Duodenal mucosa (tissue), 2 donors: ENCODE measurements at regions not wholly inside any gene's neighbourhood (a gene's known extent, or its start where the extent isn't known, plus 50 kb on each side); places are given as distances from the start of the nearest gene placed in this dataset.

Experiments
- H3K27ac ChIP-seq: one replicate; pipeline ENCODE4 v1.7.0; 2013; ENCODE audit warnings: low read depth, low read length
- H3K27me3 ChIP-seq, 2 donors: one replicate each; pipeline ENCODE4 v1.7.0; 2013; ENCODE audit warnings: low read length in 2 of 2, control low read depth in 1 of 2; ENCODE audit not compliant: insufficient read depth in 2 of 2, control insufficient read depth in 1 of 2
- H3K36me3 ChIP-seq, 2 donors: one replicate each; pipeline ENCODE4 v1.7.0; 2013; ENCODE audit warnings: low read length in 2 of 2, control low read depth in 1 of 2; ENCODE audit not compliant: insufficient read depth in 2 of 2, control insufficient read depth in 1 of 2
- H3K4me1 ChIP-seq, 2 donors: one replicate each; pipeline ENCODE4 v1.7.0; 2013; ENCODE audit warnings: low read length in 2 of 2, control low read depth in 1 of 2; ENCODE audit not compliant: insufficient read depth in 2 of 2, control insufficient read depth in 1 of 2
- H3K4me3 ChIP-seq, 2 donors: one replicate each; pipeline ENCODE4 v1.7.0; 2013; ENCODE audit warnings: low read length in 2 of 2, low read depth in 1 of 2
- H3K9ac ChIP-seq, 2 donors: one replicate each; pipeline ENCODE4 v1.7.0; 2013; ENCODE audit warnings: low read length in 2 of 2, low read depth in 1 of 2
- H3K9me3 ChIP-seq, 2 donors: one replicate each; pipeline ENCODE4 v1.7.0; 2013; ENCODE audit warnings: low read length in 2 of 2, control low read depth in 1 of 2; ENCODE audit not compliant: control insufficient read depth in 1 of 2

DNA sequence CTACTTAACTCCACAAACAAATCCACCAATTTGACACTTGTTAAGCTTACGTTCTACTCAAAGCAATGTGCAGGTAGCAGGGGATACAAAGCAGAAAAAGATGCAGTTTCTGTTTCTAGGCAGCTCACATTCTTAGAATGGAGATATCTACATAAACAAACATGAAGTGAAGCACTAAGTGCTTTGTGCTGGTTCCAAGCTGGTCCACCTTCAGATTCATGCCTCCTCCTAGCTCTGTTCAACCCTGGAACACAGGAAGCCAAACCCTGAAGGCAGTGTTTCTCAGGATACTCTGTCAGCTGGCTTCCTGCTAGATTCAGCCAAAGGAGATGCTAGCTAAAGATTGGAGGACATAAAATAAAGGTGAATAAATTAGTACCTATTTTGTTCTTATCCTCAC is 55.3 kb upstream of the NOL4 start:
- no peak overlapping the region for H3K27ac ChIP-seq
- no peaks in the 10 kb centered on the region for H3K4me1 ChIP-seq
- H3K9ac ChIP-seq: no peak overlapping the region
- H3K27me3 ChIP-seq: no peaks in the 10 kb centered on the region
- no peaks in the 10 kb centered on the region for H3K9me3 ChIP-seq
- H3K36me3 ChIP-seq: no peaks in the 10 kb centered on the region
- no peak overlapping the region for H3K4me3 ChIP-seq

DNA sequence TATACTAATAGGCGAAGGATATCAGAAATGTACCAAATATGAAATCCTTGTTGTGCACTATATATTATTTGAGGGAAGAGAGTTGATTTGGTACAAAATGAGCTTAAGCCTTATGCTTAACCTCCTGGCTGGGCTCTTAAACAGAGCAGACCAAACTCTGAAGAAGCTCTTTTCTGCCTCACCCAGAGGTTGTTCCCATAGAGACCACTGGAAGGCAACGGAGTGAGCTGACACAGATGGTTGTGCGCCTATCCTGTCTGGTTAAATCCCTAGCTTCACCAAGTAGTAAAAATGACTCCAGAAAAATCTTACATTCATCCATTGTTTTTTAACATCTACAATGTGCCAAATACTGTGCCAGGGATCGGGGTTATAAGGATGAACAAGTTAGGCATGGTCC is 55.9 kb upstream of the NOL4 start:
- H3K4me1 ChIP-seq: no peaks in the 10 kb centered on the region
- H3K9ac ChIP-seq: no peak overlapping the region
- no peaks in the 10 kb centered on the region for H3K27me3 ChIP-seq
- no peak overlapping the region for H3K4me3 ChIP-seq
- H3K9me3 ChIP-seq: no peaks in the 10 kb centered on the region
- H3K27ac ChIP-seq: no peak overlapping the region
- no peaks in the 10 kb centered on the region for H3K36me3 ChIP-seq

- H3K27me3 ChIP-seq: no peaks in the 10 kb centered on the region
- H3K9me3 ChIP-seq: no peaks in the 10 kb centered on the region
- H3K27ac ChIP-seq: no peak overlapping the region
- H3K9ac ChIP-seq: no peak overlapping the region
- H3K4me1 ChIP-seq: no peaks in the 10 kb centered on the region
- H3K4me3 ChIP-seq: no peak overlapping the region
- no peaks in the 10 kb centered on the region for H3K36me3 ChIP-seq
Observed at GRCh38 chr18:34281290-34281689, 56.6 kb upstream of the NOL4 start.

- H3K27me3 ChIP-seq: no peaks in the 10 kb centered on the region
- H3K9ac ChIP-seq: no peak overlapping the region
- no peaks in the 10 kb centered on the region for H3K9me3 ChIP-seq
- H3K4me3 ChIP-seq: no peak overlapping the region
- H3K27ac ChIP-seq: no peak overlapping the region
- H3K36me3 ChIP-seq: no peaks in the 10 kb centered on the region
- no peaks in the 10 kb centered on the region for H3K4me1 ChIP-seq
Observed at GRCh38 chr18:34281722-34282121, 57.0 kb upstream of the NOL4 start.

GRCh38 chr18:34283506-34283905 is 58.8 kb upstream of the NOL4 start:
- no peak overlapping the region for H3K9ac ChIP-seq
- no peaks in the 10 kb centered on the region for H3K27me3 ChIP-seq

GRCh38 chr18:34287825-34288224 is 63.1 kb upstream of the NOL4 start:
- Histone ChIP-seq H3K9me3 (no peaks in the 10 kb centered on the region), H3K27me3 (no peaks in the 10 kb centered on the region), H3K36me3 (no peaks in the 10 kb centered on the region), H3K4me1 (no peaks in the 10 kb centered on the region), H3K4me3 (no peak overlapping the region), H3K27ac (no peak overlapping the region), H3K9ac (no peak overlapping the region)

More at GRCh38 chr18:34283506-34283905, 58.8 kb upstream of the NOL4 start:
- Histone ChIP-seq H3K4me1 (no peaks in the 10 kb centered on the region), H3K4me3 (no peak overlapping the region), H3K36me3 (no peaks in the 10 kb centered on the region), H3K9me3 (no peaks in the 10 kb centered on the region), H3K27ac (no peak overlapping the region)

DNA sequence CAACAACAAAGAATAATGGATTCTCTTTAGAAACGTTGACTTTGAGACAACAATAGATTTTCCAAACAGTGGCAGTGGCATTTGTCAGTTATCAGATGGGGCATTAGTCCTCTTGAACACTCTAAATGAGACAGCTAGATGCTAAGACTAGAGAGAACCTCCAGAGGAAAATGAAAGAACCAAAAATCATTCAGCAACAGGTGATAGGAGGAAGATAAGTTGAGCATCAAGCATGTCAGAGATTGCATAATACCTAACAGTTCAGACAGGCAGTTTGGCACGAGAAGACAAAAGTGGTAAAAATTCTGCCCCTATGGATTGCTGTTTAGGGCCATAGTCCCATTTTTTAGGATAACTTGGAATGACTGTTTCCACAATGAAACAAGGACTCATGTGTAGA is 67.9 kb upstream of the NOL4 start:
- Histone ChIP-seq H3K9me3 (no peaks in the 10 kb centered on the region), H3K27ac (no peak overlapping the region), H3K9ac (no peak overlapping the region), H3K27me3 (no peaks in the 10 kb centered on the region), H3K36me3 (no peaks in the 10 kb centered on the region), H3K4me1 (no peaks in the 10 kb centered on the region), H3K4me3 (no peak overlapping the region)

DNA sequence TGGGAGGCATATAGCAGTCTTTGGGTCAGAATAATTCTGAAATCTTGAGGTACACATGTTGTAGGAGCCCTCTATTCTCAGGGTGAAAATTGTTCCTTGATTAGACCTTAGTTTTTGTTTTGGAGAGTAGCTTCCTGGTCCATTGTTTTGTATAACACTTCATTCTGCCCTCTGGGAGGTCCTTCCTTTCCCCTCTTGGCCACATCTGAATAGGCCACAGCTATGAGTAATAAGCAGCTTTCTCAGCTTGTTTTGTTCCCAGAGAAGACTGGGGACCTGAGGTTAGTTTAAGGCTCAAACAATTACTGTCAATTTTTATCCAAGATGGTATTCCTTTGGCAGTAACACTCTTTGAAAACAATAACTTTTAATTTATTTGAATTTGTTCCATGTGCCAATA is 72.6 kb upstream of the NOL4 start:
- Histone ChIP-seq H3K27me3 (no peaks in the 10 kb centered on the region), H3K36me3 (no peaks in the 10 kb centered on the region), H3K27ac (no peak overlapping the region), H3K9ac (no peak overlapping the region), H3K4me3 (no peak overlapping the region), H3K4me1 (no peaks in the 10 kb centered on the region), H3K9me3 (no peaks in the 10 kb centered on the region)

DNA sequence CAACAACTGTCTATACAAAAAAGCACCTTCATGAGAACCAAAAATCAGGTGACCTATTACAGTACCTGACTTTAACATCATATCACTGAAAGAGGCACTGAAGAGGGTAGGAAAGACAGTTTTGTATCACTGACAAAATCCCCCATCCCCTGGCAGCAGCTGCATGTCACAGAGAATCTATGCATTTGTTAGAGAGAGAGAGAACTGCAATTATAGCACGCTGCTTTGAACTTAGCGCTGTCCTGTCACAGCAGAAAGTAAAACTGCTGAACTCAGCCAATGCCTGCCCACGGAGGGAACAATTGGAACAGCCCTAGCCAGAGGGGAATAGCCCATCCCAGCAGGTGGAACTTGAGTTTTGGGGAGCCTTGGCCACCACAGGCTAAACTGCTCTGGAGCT is 75.1 kb upstream of the NOL4 start:
- H3K27me3 ChIP-seq: no peaks in the 10 kb centered on the region
- no peak overlapping the region for H3K9ac ChIP-seq
- no peak overlapping the region for H3K4me3 ChIP-seq
- H3K9me3 ChIP-seq: no peaks in the 10 kb centered on the region
- no peaks in the 10 kb centered on the region for H3K4me1 ChIP-seq
- no peak overlapping the region for H3K27ac ChIP-seq
- no peaks in the 10 kb centered on the region for H3K36me3 ChIP-seq

DNA sequence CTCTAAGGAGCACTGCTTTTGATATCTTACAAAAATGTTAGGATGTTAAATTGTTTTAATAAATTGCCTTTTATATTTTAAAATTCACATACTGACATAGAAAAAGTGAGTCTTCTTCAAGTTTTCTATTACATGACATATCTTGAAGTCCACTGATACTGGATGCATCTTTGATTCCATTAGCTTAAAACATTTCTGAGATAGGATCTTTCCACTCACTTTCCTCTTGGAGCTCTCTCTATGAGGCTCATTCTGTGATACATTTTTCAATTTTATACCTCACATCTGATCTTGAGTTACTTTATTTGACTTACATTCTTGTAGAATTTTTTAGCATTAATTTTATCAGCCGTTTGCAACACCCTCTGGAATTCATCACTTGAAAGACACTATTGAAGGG is 86.8 kb upstream of the NOL4 start:
- H3K4me1 ChIP-seq: no peaks in the 10 kb centered on the region
- no peak overlapping the region for H3K4me3 ChIP-seq
- H3K9me3 ChIP-seq: no peaks in the 10 kb centered on the region
- H3K36me3 ChIP-seq: no peaks in the 10 kb centered on the region
- H3K9ac ChIP-seq: no peak overlapping the region
- no peak overlapping the region for H3K27ac ChIP-seq
- H3K27me3 ChIP-seq: no peaks in the 10 kb centered on the region

GRCh38 chr18:34314847-34315246 is 90.1 kb upstream of the NOL4 start:
- Histone ChIP-seq H3K9ac (no peak overlapping the region), H3K4me1 (no peaks in the 10 kb centered on the region), H3K27ac (no peak overlapping the region), H3K4me3 (no peak overlapping the region), H3K36me3 (no peaks in the 10 kb centered on the region), H3K9me3 (no peaks in the 10 kb centered on the region), H3K27me3 (no peaks in the 10 kb centered on the region)
